Naive thymus-derived CD4-positive, alpha-beta T cell (primary cell): ENCODE measurements at regions not wholly inside any gene's neighbourhood (a gene's known extent, or its start where the extent isn't known, plus 50 kb on each side); places are given as distances from the start of the nearest gene placed in this dataset.

Experiments used
- ATAC-seq: fragments of 150-1000 bp; cut with Tn5 transposase; 2 replicates; pipeline ENCODE4 v1.10.0; 2021; ENCODE audit warnings: mild to moderate bottlenecking, moderate library complexity
- CTCF ChIA-PET: fragments of 350-600 bp; sonication (Branson Sonifier 250); formaldehyde crosslinking; loops from one replicate; lab custom pipeline; 2021; ENCODE audit warnings: antibody characterized with exemption; lab: Charles Lee
- POLR2A ChIA-PET: fragments of 350-600 bp; sonication (Branson Sonifier 250); formaldehyde crosslinking; loops from one replicate; lab custom pipeline; 2021; ENCODE audit warnings: antibody characterized with exemption, inconsistent platforms; lab: Charles Lee
- DNase-seq, 9 donors: peaks; one replicate each; pipeline versions ENCODE4 v3.0.0 to v3.0.0-alpha.2; 2020 to 2022; ENCODE audit warnings: mixed read lengths in 1 of 9
- H3K27ac ChIP-seq: one replicate; pipeline ENCODE4 v1.7.0; 2013; ENCODE audit warnings: mild to moderate bottlenecking, low read depth, low read length, moderate library complexity
- H3K27me3 ChIP-seq, 2 donors: one replicate each; pipeline ENCODE4 v1.7.0; 2013; ENCODE audit warnings: low read length in 2 of 2, mild to moderate bottlenecking in 2 of 2, moderate library complexity in 2 of 2; ENCODE audit not compliant: control insufficient read depth in 2 of 2, insufficient read depth in 2 of 2
- H3K36me3 ChIP-seq, 3 experiments: 1 replicate in 2 of 3; 2 replicates in 1 of 3; pipeline ENCODE4 v1.7.0; 2013; ENCODE audit warnings: low read length in 3 of 3, mild to moderate bottlenecking in 3 of 3, moderate library complexity in 1 of 3; ENCODE audit not compliant: insufficient read depth in 3 of 3, control insufficient read depth in 2 of 3
- H3K4me1 ChIP-seq, 2 donors: one replicate each; pipeline ENCODE4 v1.7.0; 2013; ENCODE audit warnings: low read length in 2 of 2, mild to moderate bottlenecking in 2 of 2, moderate library complexity in 1 of 2; ENCODE audit not compliant: control insufficient read depth in 2 of 2, insufficient read depth in 2 of 2
- H3K4me3 ChIP-seq: 2 replicates; pipeline ENCODE4 v1.7.0; 2013; ENCODE audit warnings: mild to moderate bottlenecking, low read length
- H3K9me3 ChIP-seq, 3 experiments: 1 replicate in 2 of 3; 2 replicates in 1 of 3; pipeline ENCODE4 v1.7.0; 2013; ENCODE audit warnings: low read length in 3 of 3; ENCODE audit not compliant: control insufficient read depth in 2 of 3
- H3K27ac Mint-ChIP-seq, 9 donors: one replicate each; pipeline ENCODE4 v1.8.0; 2020 to 2022; ENCODE audit warnings: mixed read lengths in 9 of 9, mild to moderate bottlenecking in 8 of 9, moderate library complexity in 5 of 9, inconsistent platforms in 2 of 9
- H3K27me3 Mint-ChIP-seq, 5 donors: one replicate each; pipeline ENCODE4 v1.8.0; 2021 to 2022; ENCODE audit warnings: mixed read lengths in 5 of 5, mild to moderate bottlenecking in 1 of 5
- H3K36me3 Mint-ChIP-seq, 5 donors: one replicate each; pipeline ENCODE4 v1.8.0; 2020 to 2022; ENCODE audit warnings: mixed read lengths in 5 of 5, mild to moderate bottlenecking in 3 of 5, inconsistent platforms in 1 of 5
- H3K4me1 Mint-ChIP-seq, 7 donors: one replicate each; pipeline ENCODE4 v1.8.0; 2020 to 2022; ENCODE audit warnings: mixed read lengths in 7 of 7, mild to moderate bottlenecking in 3 of 7, inconsistent platforms in 1 of 7
- H3K4me3 Mint-ChIP-seq, 10 donors: one replicate each; pipeline ENCODE4 v1.8.0; 2020 to 2022; ENCODE audit warnings: mild to moderate bottlenecking in 10 of 10, mixed read lengths in 10 of 10, moderate library complexity in 6 of 10, inconsistent platforms in 2 of 10
- H3K9me3 Mint-ChIP-seq, 11 donors: one replicate each; pipeline ENCODE4 v1.8.0; 2020 to 2022; ENCODE audit warnings: mixed read lengths in 11 of 11, mild to moderate bottlenecking in 4 of 11, inconsistent platforms in 1 of 11, moderate library complexity in 1 of 11
- intact Hi-C, 2 donors: fragments of 100-400 bp; cut with micrococcal nuclease; formaldehyde crosslinking; loops; one replicate each; pipeline ENCODE4 v1.15.1; 2023

- Histone ChIP-seq H3K4me3 (no peak overlapping the region), H3K9me3 (no peaks in the 10 kb centered on the region), H3K36me3 (no peaks in the 10 kb centered on the region), H3K4me1 (no peaks in the 10 kb centered on the region), H3K27me3 (no peaks in the 10 kb centered on the region), H3K27ac (no peak overlapping the region)
- Mint-ChIP-seq H3K27me3 (peaks cover 3 to 21% (median 14%) of the 10 kb centered on the region in 5 donors), H3K27ac (no peak overlapping the region), H3K9me3 (no peaks in the 10 kb centered on the region), H3K4me3 (no peak overlapping the region), H3K36me3 (no peaks in the 10 kb centered on the region), H3K4me1 (no peaks in the 10 kb centered on the region)
- CTCF ChIA-PET, result no interaction called here
- DNase-seq (no peak), ATAC-seq (no peak)
- intact Hi-C loops, result no loop called here
- POLR2A ChIA-PET, result no interaction called here
Observed at GRCh38 chr3:87161013-87161412, 66.1 kb upstream of the CHMP2B start.

GRCh38 chr3:87158823-87159222 is 68.3 kb upstream of the CHMP2B start:
- Mint-ChIP-seq H3K4me1 (no peaks in the 10 kb centered on the region), H3K27ac (no peak overlapping the region), H3K27me3 (peaks cover 0 to 20% (median 12%) of the 10 kb centered on the region in 5 donors), H3K36me3 (no peaks in the 10 kb centered on the region), H3K4me3 (no peak overlapping the region), H3K9me3 (no peaks in the 10 kb centered on the region)
- Histone ChIP-seq H3K4me3 (no peak overlapping the region), H3K4me1 (no peaks in the 10 kb centered on the region), H3K27me3 (no peaks in the 10 kb centered on the region), H3K36me3 (no peaks in the 10 kb centered on the region), H3K9me3 (no peaks in the 10 kb centered on the region), H3K27ac (no peak overlapping the region)
- intact Hi-C loops, result no loop called here
- POLR2A ChIA-PET, result no interaction called here
- ATAC-seq (no peak), DNase-seq (no peak)
- CTCF ChIA-PET, result no interaction called here

GRCh38 chr3:87148020-87148419 is 79.1 kb upstream of the CHMP2B start:
- POLR2A ChIA-PET, result no interaction called here
- no peak overlapping the region for H3K27ac Mint-ChIP-seq
- no peaks in the 10 kb centered on the region for H3K4me1 ChIP-seq
- no peaks in the 10 kb centered on the region for H3K4me1 Mint-ChIP-seq
- intact Hi-C loops, result no loop called here
- H3K9me3 Mint-ChIP-seq, result peaks cover 0 to 19% (median 4%) of the 10 kb centered on the region in 11 donors
- H3K27me3 ChIP-seq, result no peaks in the 10 kb centered on the region
- no peak for DNase-seq
- ATAC-seq, result no peak
- H3K27me3 Mint-ChIP-seq, result peaks cover 0 to 11% (median 5%) of the 10 kb centered on the region in 5 donors
- no peak overlapping the region for H3K4me3 ChIP-seq
- no peaks in the 10 kb centered on the region for H3K9me3 ChIP-seq
- CTCF ChIA-PET, result no interaction called here
- no peaks in the 10 kb centered on the region for H3K36me3 ChIP-seq
- H3K27ac ChIP-seq, result no peak overlapping the region
- H3K36me3 Mint-ChIP-seq, result no peaks in the 10 kb centered on the region
- no peak overlapping the region for H3K4me3 Mint-ChIP-seq

- Mint-ChIP-seq H3K27me3 (peaks cover 0 to 11% (median 4%) of the 10 kb centered on the region in 5 donors), H3K4me1 (no peaks in the 10 kb centered on the region), H3K9me3 (peaks cover 2 to 21% (median 6%) of the 10 kb centered on the region in 11 donors), H3K4me3 (no peak overlapping the region), H3K27ac (no peak overlapping the region), H3K36me3 (no peaks in the 10 kb centered on the region)
- Histone ChIP-seq H3K36me3 (no peaks in the 10 kb centered on the region), H3K27ac (no peak overlapping the region), H3K27me3 (no peaks in the 10 kb centered on the region), H3K4me3 (no peak overlapping the region), H3K4me1 (no peaks in the 10 kb centered on the region), H3K9me3 (no peaks in the 10 kb centered on the region)
- intact Hi-C loops, result no loop called here
- ATAC-seq (no peak), DNase-seq (no peak)
- CTCF ChIA-PET, result no interaction called here
- POLR2A ChIA-PET, result no interaction called here
Observed at GRCh38 chr3:87147562-87147961, 79.5 kb upstream of the CHMP2B start.

GRCh38 chr3:87145553-87145952 is 81.6 kb upstream of the CHMP2B start:
- CTCF ChIA-PET, result no interaction called here

GRCh38 chr3:87136066-87136596 is 91.0 kb upstream of the CHMP2B start:
- ATAC-seq, result no peak
- no peak overlapping the region for H3K4me3 Mint-ChIP-seq
- Histone ChIP-seq H3K27ac (no peak overlapping the region), H3K27me3 (no peaks in the 10 kb centered on the region), H3K36me3 (no peaks in the 10 kb centered on the region), H3K4me3 (no peak overlapping the region), H3K4me1 (no peaks in the 10 kb centered on the region), H3K9me3 (peaks cover 0 to 12% (median 6%) of the 10 kb centered on the region in 3 experiments)
- ChIA-PET CTCF (no interaction called here), POLR2A (no interaction called here)
- peaks cover 0 to 12% (median 3%) of the 10 kb centered on the region in 5 donors for H3K27me3 Mint-ChIP-seq
- DNase-seq, result no peak
- H3K27ac Mint-ChIP-seq, result no peak overlapping the region
- H3K4me1 Mint-ChIP-seq, result no peaks in the 10 kb centered on the region
- H3K36me3 Mint-ChIP-seq, result no peaks in the 10 kb centered on the region
- peaks cover 0 to 16% (median 8%) of the 10 kb centered on the region in 11 donors for H3K9me3 Mint-ChIP-seq
- intact Hi-C loops, result no loop called here

More at GRCh38 chr3:87145553-87145952, 81.6 kb upstream of the CHMP2B start:
- intact Hi-C loops, result no loop called here
- POLR2A ChIA-PET, result no interaction called here
- Mint-ChIP-seq H3K27ac (no peak overlapping the region), H3K4me1 (no peaks in the 10 kb centered on the region), H3K4me3 (no peak overlapping the region), H3K27me3 (peaks cover 0 to 5% (median 0%) of the 10 kb centered on the region in 5 donors), H3K36me3 (peaks cover 0 to 7% (median 0%) of the 10 kb centered on the region in 5 donors), H3K9me3 (peaks cover 3 to 31% (median 14%) of the 10 kb centered on the region in 11 donors)
- H3K27me3 ChIP-seq, result no peaks in the 10 kb centered on the region
- no peaks in the 10 kb centered on the region for H3K4me1 ChIP-seq
- ATAC-seq (no peak), DNase-seq (no peak)
- H3K9me3 ChIP-seq, result peaks cover 0 to 12% (median 5%) of the 10 kb centered on the region in 3 experiments
- H3K36me3 ChIP-seq, result no peaks in the 10 kb centered on the region
- no peak overlapping the region for H3K4me3 ChIP-seq
- no peak overlapping the region for H3K27ac ChIP-seq

GRCh38 chr3:87135412-87135811 is 91.7 kb upstream of the CHMP2B start:
- Histone ChIP-seq H3K27ac (no peak overlapping the region), H3K36me3 (no peaks in the 10 kb centered on the region), H3K4me3 (no peak overlapping the region), H3K27me3 (no peaks in the 10 kb centered on the region), H3K9me3 (peaks cover 0 to 5% (median 0%) of the 10 kb centered on the region in 3 experiments), H3K4me1 (no peaks in the 10 kb centered on the region)
- ChIA-PET POLR2A (no interaction called here), CTCF (no interaction called here)
- intact Hi-C loops, result no loop called here
- Mint-ChIP-seq H3K27me3 (peaks cover 0 to 12% (median 3%) of the 10 kb centered on the region in 5 donors), H3K36me3 (no peaks in the 10 kb centered on the region), H3K9me3 (peaks cover 0 to 11% (median 5%) of the 10 kb centered on the region in 11 donors), H3K27ac (no peak overlapping the region), H3K4me1 (no peaks in the 10 kb centered on the region), H3K4me3 (no peak overlapping the region)
- DNase-seq (no peak), ATAC-seq (no peak)
